IPS-18a (cell line): ENCODE measurements at regions not wholly inside any gene's neighbourhood (a gene's known extent, or its start where the extent isn't known, plus 50 kb on each side); places are given as distances from the start of the nearest gene placed in this dataset.

Experiments used
- H3K27ac ChIP-seq: one replicate; pipeline ENCODE4 v1.5.1; 2013; ENCODE audit warnings: low read length
- H3K27me3 ChIP-seq: one replicate; pipeline ENCODE4 v1.6.1; 2013; ENCODE audit warnings: mild to moderate bottlenecking, low read length; ENCODE audit not compliant: control insufficient read depth, insufficient read depth
- H3K36me3 ChIP-seq: one replicate; pipeline ENCODE4 v1.6.1; 2013; ENCODE audit warnings: low read depth, low read length; ENCODE audit not compliant: control insufficient read depth
- H3K4me1 ChIP-seq: one replicate; pipeline ENCODE4 v1.6.1; 2013; ENCODE audit warnings: low read depth, low read length; ENCODE audit not compliant: control insufficient read depth
- H3K4me3 ChIP-seq: one replicate; pipeline ENCODE4 v1.5.1; 2013; ENCODE audit warnings: low read length
- H3K9ac ChIP-seq: one replicate; pipeline ENCODE4 v1.6.1; 2013; ENCODE audit warnings: mild to moderate bottlenecking, low read length, moderate library complexity
- H3K9me3 ChIP-seq: one replicate; pipeline ENCODE4 v1.6.1; 2013; ENCODE audit warnings: low read depth, low read length; ENCODE audit not compliant: control insufficient read depth

GRCh38 chr15:46502667-46503066 is 867.8 kb downstream of the SQOR start:
- Histone ChIP-seq H3K27ac (no peak overlapping the region), H3K4me3 (no peak overlapping the region), H3K9ac (no peak overlapping the region), H3K4me1 (no peaks in the 10 kb centered on the region), H3K36me3 (no peaks in the 10 kb centered on the region), H3K9me3 (no peaks in the 10 kb centered on the region), H3K27me3 (no peaks in the 10 kb centered on the region)

GRCh38 chr15:46518381-46518780 is 883.6 kb downstream of the SQOR start:
- Histone ChIP-seq H3K9me3 (no peaks in the 10 kb centered on the region), H3K36me3 (no peaks in the 10 kb centered on the region), H3K27me3 (no peaks in the 10 kb centered on the region), H3K9ac (no peak overlapping the region), H3K27ac (no peak overlapping the region), H3K4me1 (no peaks in the 10 kb centered on the region), H3K4me3 (no peak overlapping the region)

DNA sequence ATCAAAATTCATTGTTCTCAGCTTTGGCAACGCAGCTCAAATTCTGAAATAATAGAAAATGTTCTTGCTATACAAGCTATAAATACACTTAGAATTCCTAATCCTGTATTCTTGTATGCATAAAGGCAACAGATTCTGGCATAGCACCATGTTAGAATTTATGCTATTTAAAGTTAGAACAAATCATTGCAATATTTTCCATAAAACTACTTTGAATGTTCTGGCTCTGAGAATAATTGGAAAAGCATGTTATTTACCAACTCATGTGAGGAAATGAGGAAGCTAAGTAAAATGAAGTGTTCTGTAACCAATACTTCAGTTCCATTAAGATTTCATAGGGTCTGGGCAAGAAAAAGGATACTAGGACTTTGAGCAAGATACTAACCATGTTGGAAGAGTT is 888.9 kb downstream of the SQOR start:
- Histone ChIP-seq H3K9ac (no peak overlapping the region), H3K4me3 (no peak overlapping the region), H3K4me1 (no peaks in the 10 kb centered on the region), H3K27ac (no peak overlapping the region), H3K27me3 (no peaks in the 10 kb centered on the region), H3K36me3 (no peaks in the 10 kb centered on the region), H3K9me3 (no peaks in the 10 kb centered on the region)

DNA sequence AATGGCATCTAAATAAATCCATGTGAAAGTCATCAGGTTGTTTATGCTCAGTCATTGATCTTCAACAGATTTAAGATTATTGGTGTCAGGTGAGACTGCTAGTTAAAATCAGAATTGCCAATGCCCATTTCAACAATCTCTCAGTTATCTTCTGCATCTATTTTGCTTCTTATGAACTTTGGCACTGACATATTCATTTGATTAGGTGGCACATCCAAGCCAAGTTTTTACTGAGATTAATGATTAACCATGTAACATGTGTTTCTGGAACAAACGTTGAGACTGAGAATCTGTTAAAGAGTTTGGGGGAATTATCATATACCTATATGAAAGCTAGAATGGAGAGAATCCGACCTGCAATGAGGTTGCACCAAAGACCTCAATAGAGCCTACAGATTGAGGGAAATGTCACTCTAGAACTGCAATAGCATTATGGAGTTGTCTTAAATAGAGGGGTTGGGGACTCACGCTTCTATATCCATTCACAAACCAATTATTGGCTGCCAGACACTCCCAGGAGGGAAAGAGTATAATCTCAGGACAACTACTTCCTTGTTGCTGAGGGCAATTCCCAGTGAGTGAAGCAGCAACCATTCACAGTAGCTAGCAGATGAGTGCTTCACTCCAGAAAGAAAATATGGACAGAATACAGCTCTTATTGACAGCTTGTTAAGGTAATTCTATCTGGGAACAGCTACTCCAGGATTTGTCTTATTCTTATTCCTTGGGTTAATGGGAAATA is 891.3 kb downstream of the SQOR start:
- H3K9me3 ChIP-seq: no peaks in the 10 kb centered on the region
- no peaks in the 10 kb centered on the region for H3K27me3 ChIP-seq
- no peaks in the 10 kb centered on the region for H3K4me1 ChIP-seq
- no peak overlapping the region for H3K9ac ChIP-seq
- no peaks in the 10 kb centered on the region for H3K36me3 ChIP-seq
- H3K27ac ChIP-seq: no peak overlapping the region
- H3K4me3 ChIP-seq: no peak overlapping the region

GRCh38 chr15:46526726-46527110 is 891.9 kb downstream of the SQOR start:
- Histone ChIP-seq H3K4me1 (no peaks in the 10 kb centered on the region), H3K9ac (no peak overlapping the region), H3K9me3 (no peaks in the 10 kb centered on the region), H3K36me3 (no peaks in the 10 kb centered on the region), H3K27ac (no peak overlapping the region), H3K27me3 (no peaks in the 10 kb centered on the region), H3K4me3 (no peak overlapping the region)

- H3K9me3 ChIP-seq: no peaks in the 10 kb centered on the region
- no peak overlapping the region for H3K4me3 ChIP-seq
- H3K4me1 ChIP-seq: no peaks in the 10 kb centered on the region
- H3K27me3 ChIP-seq: no peaks in the 10 kb centered on the region
- no peak overlapping the region for H3K27ac ChIP-seq
- H3K36me3 ChIP-seq: no peaks in the 10 kb centered on the region
- H3K9ac ChIP-seq: no peak overlapping the region
Measured at GRCh38 chr15:46543626-46544025, 908.8 kb downstream of the SQOR start.

DNA sequence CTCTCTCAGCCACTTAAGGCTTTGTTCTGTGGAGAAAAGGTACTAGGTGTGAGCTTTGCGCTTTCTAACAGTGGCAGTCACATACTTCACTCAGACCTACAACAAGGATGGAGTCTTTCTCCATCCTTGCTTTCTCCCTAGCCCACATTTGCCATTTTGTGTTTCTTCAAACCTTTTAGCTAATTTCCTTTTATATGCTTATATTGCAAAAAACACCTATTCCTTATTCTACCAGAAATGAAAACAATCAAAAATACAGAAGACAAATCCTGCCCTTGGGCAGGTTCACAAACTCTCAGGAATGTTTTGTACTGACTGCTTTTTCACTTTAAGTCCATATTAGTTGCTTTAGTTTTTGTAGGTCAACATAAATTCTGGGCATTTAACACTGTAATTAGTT is 914.2 kb downstream of the SQOR start:
- Histone ChIP-seq H3K27ac (no peak overlapping the region), H3K4me1 (no peaks in the 10 kb centered on the region), H3K27me3 (no peaks in the 10 kb centered on the region), H3K9me3 (no peaks in the 10 kb centered on the region), H3K36me3 (no peaks in the 10 kb centered on the region), H3K9ac (no peak overlapping the region), H3K4me3 (no peak overlapping the region)

DNA sequence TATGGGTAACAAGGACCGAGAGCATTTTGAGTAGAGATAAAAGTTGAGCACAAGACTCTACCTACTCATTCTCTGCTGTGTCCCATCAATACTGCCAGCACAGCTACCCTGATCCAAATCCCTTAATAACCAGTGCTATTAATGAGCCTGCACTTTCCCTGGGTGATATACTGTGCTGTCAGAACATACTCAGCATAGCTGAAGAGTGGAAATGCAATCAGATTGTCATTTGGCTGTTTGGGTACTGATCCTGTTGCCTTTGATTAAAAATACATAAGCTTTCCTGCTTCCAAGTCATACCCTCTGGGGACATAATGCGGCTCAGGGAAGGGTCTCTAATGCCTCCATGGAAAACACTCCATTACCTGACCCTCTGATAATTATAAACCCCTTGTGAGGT is 917.5 kb downstream of the SQOR start:
- H3K27me3 ChIP-seq: no peaks in the 10 kb centered on the region
- H3K9ac ChIP-seq: no peak overlapping the region
- no peaks in the 10 kb centered on the region for H3K36me3 ChIP-seq
- H3K9me3 ChIP-seq: no peaks in the 10 kb centered on the region
- no peaks in the 10 kb centered on the region for H3K4me1 ChIP-seq
- H3K27ac ChIP-seq: no peak overlapping the region
- no peak overlapping the region for H3K4me3 ChIP-seq

DNA sequence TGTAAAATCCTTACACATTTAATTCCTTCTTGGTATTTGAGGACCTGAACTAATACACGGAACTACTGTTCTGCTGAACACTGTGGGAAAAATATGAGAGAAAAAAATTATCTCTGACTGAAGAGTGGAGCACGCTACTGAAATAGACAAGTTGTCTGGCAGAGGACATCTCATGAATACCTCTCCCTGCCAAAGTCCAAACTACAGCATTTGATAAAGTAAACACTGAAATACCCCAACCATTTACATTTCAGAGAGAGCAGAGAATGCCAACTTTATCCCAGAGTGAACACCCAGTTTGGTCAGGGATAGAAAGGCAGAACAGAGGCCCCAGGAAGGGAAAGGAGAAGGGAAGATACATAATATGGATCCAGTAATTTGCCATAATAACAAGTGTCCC is 920.7 kb downstream of the SQOR start:
- Histone ChIP-seq H3K27ac (no peak overlapping the region), H3K4me3 (no peak overlapping the region), H3K9ac (no peak overlapping the region), H3K27me3 (no peaks in the 10 kb centered on the region), H3K36me3 (no peaks in the 10 kb centered on the region), H3K4me1 (no peaks in the 10 kb centered on the region), H3K9me3 (no peaks in the 10 kb centered on the region)

- Histone ChIP-seq H3K4me3 (no peak overlapping the region), H3K36me3 (no peaks in the 10 kb centered on the region), H3K27ac (no peak overlapping the region), H3K4me1 (no peaks in the 10 kb centered on the region), H3K9ac (no peak overlapping the region), H3K9me3 (no peaks in the 10 kb centered on the region), H3K27me3 (no peaks in the 10 kb centered on the region)
Measured at GRCh38 chr15:46556010-46556409, 921.2 kb downstream of the SQOR start.

GRCh38 chr15:46556559-46557379 is 921.9 kb downstream of the SQOR start:
- H3K9me3 ChIP-seq: no peaks in the 10 kb centered on the region
- no peaks in the 10 kb centered on the region for H3K36me3 ChIP-seq
- no peak overlapping the region for H3K27ac ChIP-seq
- no peaks in the 10 kb centered on the region for H3K27me3 ChIP-seq
- H3K9ac ChIP-seq: no peak overlapping the region
- no peak overlapping the region for H3K4me3 ChIP-seq
- H3K4me1 ChIP-seq: no peaks in the 10 kb centered on the region

- no peaks in the 10 kb centered on the region for H3K27me3 ChIP-seq
- no peaks in the 10 kb centered on the region for H3K4me1 ChIP-seq
- H3K27ac ChIP-seq: no peak overlapping the region
- no peak overlapping the region for H3K4me3 ChIP-seq
- no peaks in the 10 kb centered on the region for H3K9me3 ChIP-seq
- H3K9ac ChIP-seq: no peak overlapping the region
- H3K36me3 ChIP-seq: no peaks in the 10 kb centered on the region
Measured at GRCh38 chr15:46567968-46568367, 933.1 kb downstream of the SQOR start.
